Endothelial cell of umbilical vein (primary cell): ENCODE measurements at regions not wholly inside any gene's neighbourhood (a gene's known extent, or its start where the extent isn't known, plus 50 kb on each side); places are given as distances from the start of the nearest gene placed in this dataset.

Source experiments
- BruUV-seq: library from RNA; stranded (reverse); fragments of 400-500 nt; replicated peaks from 2 replicates; lab custom pipeline; 2021; lab: Mats Ljungman, UMichigan
- CTCF ChIA-PET: fragments of 300-600, 350-600 bp; sonication (Branson Sonifier 250); formaldehyde crosslinking; loops from one replicate; lab custom pipeline; 2021; ENCODE audit warnings: antibody characterized with exemption, inconsistent platforms; lab: Charles Lee
- POLR2A ChIA-PET: fragments of 300-600, 350-600 bp; sonication (Branson Sonifier 250); formaldehyde crosslinking; loops from one replicate; lab custom pipeline; 2021; ENCODE audit warnings: antibody characterized with exemption, inconsistent platforms; lab: Charles Lee
- DNase-seq: peaks from one replicate; pipeline ENCODE4 v3.0.0-alpha.2; 2011; ENCODE audit warnings: low read depth, low spot score
- FAIRE-seq: peaks from 2 replicates; lab custom pipeline; 2011; peaks lifted over from hg19 to GRCh38; lab: Jason Lieb, UNC
- H2AFZ ChIP-seq: 2 replicates; pipeline ENCODE4 v1.6.0; 2012; ENCODE audit warnings: low read depth, low read length, control low read depth, inconsistent platforms
- H3K27ac ChIP-seq: 2 replicates; pipeline ENCODE4 v1.5.1; 2011; ENCODE audit warnings: low read depth, mild to moderate bottlenecking, control low read depth, low read length, moderate library complexity; ENCODE audit not compliant: insufficient read depth
- H3K27me3 ChIP-seq, 2 experiments: 2 replicates each; pipeline versions ENCODE4 v1.6.0 to v1.6.1; 2011; ENCODE audit warnings: low read length in 2 of 2, mixed read lengths in 1 of 2; ENCODE audit not compliant: control insufficient read depth in 2 of 2, insufficient read depth in 2 of 2
- H3K36me3 ChIP-seq, 2 experiments: 2 replicates in 1 of 2; 3 replicates in 1 of 2; pipeline ENCODE4 v1.5.1; 2011; ENCODE audit warnings: low read length in 2 of 2, mild to moderate bottlenecking in 1 of 2, moderate library complexity in 1 of 2; ENCODE audit not compliant: control insufficient read depth in 2 of 2, insufficient read depth in 2 of 2; ENCODE audit errors: extremely low read depth in 1 of 2
- H3K4me1 ChIP-seq: 3 replicates; pipeline ENCODE4 v1.5.1; 2011; ENCODE audit warnings: mild to moderate bottlenecking, low read length; ENCODE audit not compliant: control insufficient read depth, insufficient read depth; ENCODE audit errors: extremely low read depth
- H3K4me2 ChIP-seq: 2 replicates; pipeline ENCODE4 v1.6.1; 2011; ENCODE audit warnings: low read length, control low read depth, mixed read lengths; ENCODE audit not compliant: insufficient read depth
- H3K4me3 ChIP-seq, 3 experiments: fragments of 200-600 bp in 1 of 3; sonication (generic), shearing (Covaris generic) in 1 of 3; replicated peaks in 1 of 3; 2 replicates each; pipeline ENCODE4 v1.5.1; 2011 to 2016; ENCODE audit warnings: control low read depth in 3 of 3, low read length in 3 of 3, mild to moderate bottlenecking in 2 of 3, inconsistent platforms in 1 of 3, low read depth in 1 of 3, moderate library complexity in 1 of 3; ENCODE audit not compliant: insufficient read depth in 1 of 3
- H3K79me2 ChIP-seq: 2 replicates; pipeline ENCODE4 v1.6.0; 2012; ENCODE audit warnings: low read length, inconsistent platforms; ENCODE audit not compliant: control insufficient read depth, insufficient read depth
- H3K9ac ChIP-seq: replicated peaks from 2 replicates; pipeline ENCODE3; 2011; ENCODE audit warnings: low read length, control low read depth; ENCODE audit not compliant: insufficient read depth; ENCODE audit errors: extremely low read depth
- H3K9me1 ChIP-seq: replicated peaks from 3 replicates; pipeline ENCODE4 v1.6.0; 2011; ENCODE audit warnings: mild to moderate bottlenecking, low read length; ENCODE audit not compliant: control insufficient read depth, insufficient read depth; ENCODE audit errors: extremely low read depth
- H3K9me3 ChIP-seq: replicated peaks from 2 replicates; pipeline ENCODE4 v1.5.1; 2012; ENCODE audit warnings: low read length, inconsistent platforms; ENCODE audit not compliant: control insufficient read depth, insufficient read depth
- H4K20me1 ChIP-seq: replicated peaks from 2 replicates; pipeline ENCODE3; 2011; ENCODE audit warnings: mild to moderate bottlenecking, low read length; ENCODE audit not compliant: control insufficient read depth, insufficient read depth; ENCODE audit errors: extremely low read depth
- EZH2 ChIP-seq: IDR thresholded peaks from 2 replicates; pipeline ENCODE4 v1.6.1; 2012; ENCODE audit warnings: borderline replicate concordance, low read depth, mild to moderate bottlenecking, moderate library complexity, low read length, inconsistent platforms; ENCODE audit not compliant: severe bottlenecking
- FOS ChIP-seq: IDR thresholded peaks from 2 replicates; pipeline ENCODE4 v1.6.1; 2011; ENCODE audit warnings: mild to moderate bottlenecking, low read length, moderate library complexity, borderline replicate concordance; ENCODE audit not compliant: insufficient read depth
- GATA2 ChIP-seq: IDR thresholded peaks from 2 replicates; pipeline ENCODE4 v1.7.0; 2011; ENCODE audit warnings: low read depth, mild to moderate bottlenecking, moderate library complexity, mixed read lengths, low read length; ENCODE audit not compliant: insufficient read length, insufficient read depth
- JUN ChIP-seq: IDR thresholded peaks from 2 replicates; pipeline ENCODE4 v1.6.1; 2011; ENCODE audit warnings: borderline replicate concordance, low read depth; ENCODE audit not compliant: insufficient read length, insufficient read depth
- MYC ChIP-seq: IDR thresholded peaks from one replicate; pipeline ENCODE4 v1.6.1; 2011; ENCODE audit warnings: mild to moderate bottlenecking, low read depth, low read length
- POLR2A ChIP-seq: IDR thresholded peaks from 2 replicates; pipeline ENCODE4 v1.6.1; 2012; ENCODE audit warnings: low read depth, mild to moderate bottlenecking, control low read depth, low read length
- POLR2AphosphoS5 ChIP-seq: IDR thresholded peaks from 2 replicates; pipeline ENCODE4 v1.6.1; 2012; ENCODE audit warnings: low read depth, mild to moderate bottlenecking, control low read depth, low read length, moderate library complexity; ENCODE audit not compliant: insufficient read depth
- dilution Hi-C: fragments of 300-500 bp; cut with MboI; formaldehyde crosslinking; loops from one replicate; pipeline ENCODE4 v1.15.0; 2019; ENCODE audit warnings: low sequenced_read_pairs; ENCODE audit not compliant: extremely low pct_ligation_motif_present
- intact Hi-C: fragments of 100-400 bp; cut with micrococcal nuclease; formaldehyde crosslinking; loops from one replicate; pipeline ENCODE4 v1.10.0; 2022
- TF ChIP-seq, protein P1 (sequence below): IDR thresholded peaks from 2 replicates; pipeline ENCODE4 v1.6.1; 2011; ENCODE audit not compliant: insufficient read depth, insufficient read length
- TF ChIP-seq, protein P2 (sequence below), 2 donors: IDR thresholded peaks; 1 replicate in 1 of 2; 2 replicates in 1 of 2; pipeline ENCODE4 v1.5.1; 2011; ENCODE audit warnings: low read length in 2 of 2, mild to moderate bottlenecking in 2 of 2, moderate library complexity in 2 of 2, control low read depth in 1 of 2, inconsistent platforms in 1 of 2, low read depth in 1 of 2; ENCODE audit not compliant: insufficient read depth in 1 of 2; ENCODE audit errors: extremely low read depth in 1 of 2

DNA sequence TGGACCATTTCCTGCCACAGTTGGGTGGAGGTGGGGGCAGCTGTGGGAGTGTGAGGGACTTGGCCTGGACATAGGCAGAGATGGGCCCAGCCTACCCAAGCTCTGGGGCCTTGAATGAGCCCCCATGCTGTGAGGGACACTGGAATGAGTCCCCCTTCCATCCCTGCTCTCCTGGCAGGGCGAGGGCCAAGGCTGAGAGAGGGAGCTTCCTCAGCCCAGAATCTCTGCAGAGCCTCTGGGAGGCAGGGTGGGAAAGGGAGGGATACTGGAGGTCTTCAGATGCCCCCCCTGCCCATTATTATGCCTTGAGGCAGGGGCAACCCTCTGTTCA lies 124.5 kb upstream of the PJA1 start:
- POLR2A ChIA-PET = no interaction called here
- H3K36me3 ChIP-seq = no peaks in the 10 kb centered on the region
- no peak for DNase-seq
- CTCF ChIA-PET = interaction anchor here (0.9 to 1.4 kb wide), 2 partner anchors 462 to 557 kb away, joined by 3 to 5 read pairs; no protein-coding TSS in a partner anchor
- no peak overlapping the region for H3K4me2 ChIP-seq
- TF ChIP-seq, protein P1, sequence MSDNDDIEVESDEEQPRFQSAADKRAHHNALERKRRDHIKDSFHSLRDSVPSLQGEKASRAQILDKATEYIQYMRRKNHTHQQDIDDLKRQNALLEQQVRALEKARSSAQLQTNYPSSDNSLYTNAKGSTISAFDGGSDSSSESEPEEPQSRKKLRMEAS = no peak
- no peak for TF ChIP-seq JUN
- no peak for TF ChIP-seq POLR2AphosphoS5
- TF ChIP-seq FOS = no peak
- TF ChIP-seq POLR2A = no peak
- no peak for TF ChIP-seq GATA2
- TF ChIP-seq EZH2 = no peak
- TF ChIP-seq MYC = no peak
- TF ChIP-seq, protein P2, sequence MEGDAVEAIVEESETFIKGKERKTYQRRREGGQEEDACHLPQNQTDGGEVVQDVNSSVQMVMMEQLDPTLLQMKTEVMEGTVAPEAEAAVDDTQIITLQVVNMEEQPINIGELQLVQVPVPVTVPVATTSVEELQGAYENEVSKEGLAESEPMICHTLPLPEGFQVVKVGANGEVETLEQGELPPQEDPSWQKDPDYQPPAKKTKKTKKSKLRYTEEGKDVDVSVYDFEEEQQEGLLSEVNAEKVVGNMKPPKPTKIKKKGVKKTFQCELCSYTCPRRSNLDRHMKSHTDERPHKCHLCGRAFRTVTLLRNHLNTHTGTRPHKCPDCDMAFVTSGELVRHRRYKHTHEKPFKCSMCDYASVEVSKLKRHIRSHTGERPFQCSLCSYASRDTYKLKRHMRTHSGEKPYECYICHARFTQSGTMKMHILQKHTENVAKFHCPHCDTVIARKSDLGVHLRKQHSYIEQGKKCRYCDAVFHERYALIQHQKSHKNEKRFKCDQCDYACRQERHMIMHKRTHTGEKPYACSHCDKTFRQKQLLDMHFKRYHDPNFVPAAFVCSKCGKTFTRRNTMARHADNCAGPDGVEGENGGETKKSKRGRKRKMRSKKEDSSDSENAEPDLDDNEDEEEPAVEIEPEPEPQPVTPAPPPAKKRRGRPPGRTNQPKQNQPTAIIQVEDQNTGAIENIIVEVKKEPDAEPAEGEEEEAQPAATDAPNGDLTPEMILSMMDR (IDR thresholded peaks at IDR 0.05; ENCODE audit: extremely low read depth in 1 of 2, insufficient read depth in 1 of 2, low read depth in 1 of 2, low read length in 2 of 2) = no peak
- H3K4me3 ChIP-seq = no peak overlapping the region
- no peaks in the 10 kb centered on the region for H3K9me3 ChIP-seq
- peaks cover 3% of the 10 kb centered on the region for H3K4me1 ChIP-seq
- dilution Hi-C loops (no loop called here), intact Hi-C loops (loop anchor here (10.0 kb wide), 2 partner anchors 65 to 155 kb away; no protein-coding TSS in a partner anchor)
- no peaks in the 10 kb centered on the region for H4K20me1 ChIP-seq
- no peaks in the 10 kb centered on the region for H3K9me1 ChIP-seq
- no peak overlapping the region for H2AFZ ChIP-seq
- no peak for FAIRE-seq
- no peak overlapping the region for H3K9ac ChIP-seq
- no TSS peak for BruUV-seq
- H3K27ac ChIP-seq = no peak overlapping the region
- H3K27me3 ChIP-seq = no peaks in the 10 kb centered on the region
- H3K79me2 ChIP-seq = no peaks in the 10 kb centered on the region
